ENCODE measurements at regions not wholly inside any gene's neighbourhood (a gene's known extent, or its start where the extent isn't known, plus 50 kb on each side); places are given as distances from the start of the nearest gene placed in this dataset.

DNA sequence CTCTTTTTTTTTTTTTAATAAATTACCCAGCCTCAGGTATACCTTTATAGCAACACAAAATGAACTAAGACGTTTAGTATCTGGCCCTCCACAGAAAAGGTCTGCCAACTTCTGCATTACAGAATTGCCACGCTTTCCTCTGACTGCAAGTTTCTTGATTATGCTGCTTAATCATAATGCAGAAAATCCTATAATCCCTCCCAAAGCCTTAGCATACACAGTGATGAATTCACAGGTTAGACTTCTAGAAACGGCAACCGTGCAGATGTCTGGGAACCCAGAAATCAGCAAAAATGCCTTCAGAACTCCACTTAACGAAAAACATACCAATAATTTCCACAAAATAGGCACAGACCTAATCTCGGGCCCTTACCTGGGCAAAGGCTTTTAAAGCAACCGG is 144.7 kb upstream of the FRMD4B start:
- H3K4me3 ChIP-seq: no peak overlapping the region
- DNase-seq (ENCODE audit: low spot score in 2 of 2): no peak
- no peaks in the 10 kb centered on the region for H3K36me3 ChIP-seq (replicated peaks)
- in situ Hi-C loops (cut with MboI; ENCODE audit: low sequenced_read_pairs): no loop called here
- no peaks in the 10 kb centered on the region for H3K27me3 ChIP-seq (ENCODE audit: low read depth)
- no peaks in the 10 kb centered on the region for H3K9me3 ChIP-seq
- peaks cover 10% of the 10 kb centered on the region; the same call in 1 of the 2 replicates for H3K4me1 ChIP-seq

DNA sequence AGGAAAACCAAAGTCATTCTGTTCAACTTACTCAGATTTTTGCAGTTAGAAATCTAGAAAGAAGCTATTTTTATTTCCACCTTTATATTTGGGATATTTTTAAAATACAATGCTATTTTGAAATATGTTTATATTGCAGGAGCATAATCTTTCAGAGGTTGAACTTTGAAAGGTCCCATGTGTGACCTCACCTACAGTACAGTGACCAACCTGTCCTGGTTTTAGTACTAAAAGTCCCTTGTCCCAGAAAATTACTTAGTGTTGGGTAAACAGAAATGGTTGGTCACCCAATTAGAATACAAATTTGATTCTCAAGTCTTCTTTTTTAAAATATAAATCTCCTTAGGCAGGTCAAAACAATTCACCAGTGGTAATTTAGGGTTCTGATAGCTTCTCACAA is 141.6 kb upstream of the FRMD4B start:
- DNase-seq (ENCODE audit: low spot score in 2 of 2): no peak
- no peaks in the 10 kb centered on the region for H3K36me3 ChIP-seq (replicated peaks)
- no peaks in the 10 kb centered on the region for H3K9me3 ChIP-seq
- in situ Hi-C loops (cut with MboI; ENCODE audit: low sequenced_read_pairs): no loop called here
- H3K27me3 ChIP-seq (ENCODE audit: low read depth): no peaks in the 10 kb centered on the region
- peaks cover 10% of the 10 kb centered on the region; the same call in 1 of the 2 replicates for H3K4me1 ChIP-seq
- H3K4me3 ChIP-seq: no peak overlapping the region

DNA sequence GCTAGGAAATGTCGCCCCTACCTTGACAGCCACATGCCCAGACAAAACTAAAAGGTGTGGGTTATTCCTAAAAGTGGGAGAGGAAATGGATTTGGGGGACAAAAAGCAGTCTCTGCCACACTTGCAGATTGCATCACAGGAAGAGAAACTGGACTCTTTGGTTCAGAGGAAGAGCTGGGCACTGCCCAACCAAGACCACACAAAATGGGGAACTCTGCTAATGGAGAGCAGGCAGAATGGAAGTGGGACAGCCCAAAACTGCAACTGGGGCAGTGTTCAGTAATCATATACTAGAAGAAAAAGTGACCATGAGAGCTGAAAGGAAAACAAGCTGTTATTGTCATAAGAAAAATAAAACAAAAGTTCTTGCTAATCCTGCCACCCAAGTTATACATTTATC is 138.9 kb upstream of the FRMD4B start:
- Histone ChIP-seq H3K27me3 (ENCODE audit: low read depth) (no peaks in the 10 kb centered on the region), H3K36me3 (replicated peaks) (no peaks in the 10 kb centered on the region), H3K4me1 (no peaks in the 10 kb centered on the region), H3K4me3 (no peak overlapping the region), H3K9me3 (no peaks in the 10 kb centered on the region)
- DNase-seq (ENCODE audit: low spot score in 2 of 2): no peak
- in situ Hi-C loops (cut with MboI; ENCODE audit: low sequenced_read_pairs): no loop called here

DNA sequence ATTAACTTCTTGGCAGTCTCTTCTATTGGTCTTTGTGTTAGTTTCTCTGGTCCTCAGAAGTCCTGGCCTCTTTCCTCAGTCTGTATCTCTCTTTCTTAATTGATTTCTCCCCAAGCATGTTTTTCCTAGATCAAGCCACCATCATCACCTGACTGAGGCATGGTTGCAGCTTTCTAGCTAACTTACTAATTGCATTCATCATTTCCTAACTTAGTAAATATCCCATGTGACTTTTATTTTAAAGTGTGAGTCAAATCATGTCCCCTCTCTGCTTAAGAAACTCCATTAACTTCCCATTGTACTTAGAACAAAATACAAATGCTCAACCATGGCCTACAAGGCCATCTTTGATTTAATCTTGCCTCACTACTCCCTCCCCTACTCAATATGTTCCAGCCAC is 135.4 kb upstream of the FRMD4B start:
- no peak overlapping the region for H3K4me3 ChIP-seq
- no peak for DNase-seq (ENCODE audit: low spot score in 2 of 2)
- H3K4me1 ChIP-seq: no peaks in the 10 kb centered on the region
- no peaks in the 10 kb centered on the region for H3K27me3 ChIP-seq (ENCODE audit: low read depth)
- H3K9me3 ChIP-seq: no peaks in the 10 kb centered on the region
- in situ Hi-C loops (cut with MboI; ENCODE audit: low sequenced_read_pairs): no loop called here
- H3K36me3 ChIP-seq (replicated peaks): no peaks in the 10 kb centered on the region

DNA sequence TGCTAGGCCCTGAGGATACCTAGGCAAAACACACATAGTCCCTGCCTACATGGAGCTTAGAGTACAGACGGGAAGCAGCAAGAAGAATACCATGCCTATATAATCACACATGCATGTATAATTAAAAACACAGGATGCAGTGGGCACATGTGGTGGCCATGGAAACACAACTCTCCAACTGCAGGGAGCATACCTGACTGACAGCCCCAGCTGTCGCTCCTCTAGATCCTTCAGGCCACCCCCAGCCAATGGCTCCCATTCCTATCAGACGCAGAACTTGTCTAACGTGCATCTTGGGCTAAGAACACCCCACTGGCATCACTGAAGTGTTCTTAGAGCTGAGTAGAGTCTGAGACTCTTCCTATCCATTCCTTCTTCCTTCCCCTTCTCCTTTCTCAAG is 125.5 kb upstream of the FRMD4B start:
- Histone ChIP-seq H3K4me3 (no peak overlapping the region), H3K4me1 (no peaks in the 10 kb centered on the region), H3K27me3 (ENCODE audit: low read depth) (no peaks in the 10 kb centered on the region), H3K9me3 (no peaks in the 10 kb centered on the region), H3K36me3 (replicated peaks) (no peaks in the 10 kb centered on the region)
- in situ Hi-C loops (cut with MboI; ENCODE audit: low sequenced_read_pairs): no loop called here
- DNase-seq (ENCODE audit: low spot score in 2 of 2): no peak

DNA sequence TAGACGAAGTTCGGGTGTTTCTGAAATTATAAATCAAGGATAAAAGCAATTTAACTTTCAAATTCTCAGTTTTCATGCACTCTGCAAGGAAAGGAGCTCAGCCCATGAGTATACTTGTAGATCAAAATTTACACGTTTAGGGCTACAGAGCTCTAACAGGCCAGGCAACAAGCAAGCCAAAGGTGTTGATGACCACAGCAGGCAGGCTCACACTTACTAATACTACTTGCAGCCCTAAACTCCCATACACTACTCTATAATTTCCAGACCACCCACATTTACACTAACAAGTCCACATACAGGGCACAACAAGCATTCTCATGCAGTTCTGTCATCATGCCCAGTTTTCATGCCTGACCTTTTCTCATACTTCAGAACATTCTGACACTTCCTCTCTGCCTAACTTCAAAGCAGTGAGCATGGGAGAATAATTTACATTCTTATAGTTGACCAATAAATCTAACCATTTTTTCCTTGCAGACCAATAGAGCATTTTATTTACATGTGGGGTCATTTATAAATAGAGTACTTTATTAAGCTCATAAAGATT is 124.7 kb upstream of the FRMD4B start:
- Histone ChIP-seq H3K4me1 (no peaks in the 10 kb centered on the region), H3K9me3 (no peaks in the 10 kb centered on the region), H3K4me3 (no peak overlapping the region), H3K36me3 (replicated peaks) (no peaks in the 10 kb centered on the region), H3K27me3 (ENCODE audit: low read depth) (no peaks in the 10 kb centered on the region)
- in situ Hi-C loops (cut with MboI; ENCODE audit: low sequenced_read_pairs): no loop called here
- DNase-seq (ENCODE audit: low spot score in 2 of 2): no peak

DNA sequence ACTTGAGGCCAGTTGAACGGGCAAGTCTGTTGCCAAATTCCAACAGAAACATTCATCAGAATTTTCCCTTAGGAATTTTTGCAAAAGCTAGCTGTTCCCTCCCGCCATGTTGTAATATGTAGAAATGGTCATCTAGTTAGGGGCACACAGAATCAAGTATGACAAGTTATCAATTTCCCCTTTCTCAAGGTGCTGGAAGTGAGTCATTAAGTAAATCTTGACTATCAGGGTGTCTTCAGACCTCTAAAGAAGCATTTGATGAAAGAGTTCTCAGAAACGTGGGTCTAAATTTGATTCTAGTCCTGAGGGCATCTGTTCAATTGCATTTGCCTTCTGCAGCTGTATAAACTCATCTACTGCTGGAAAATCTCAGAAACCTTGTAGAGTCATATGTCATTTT is 123.4 kb upstream of the FRMD4B start:
- DNase-seq (ENCODE audit: low spot score in 2 of 2): no peak
- H3K4me1 ChIP-seq: no peaks in the 10 kb centered on the region
- no peaks in the 10 kb centered on the region for H3K36me3 ChIP-seq (replicated peaks)
- no peak overlapping the region for H3K4me3 ChIP-seq
- H3K9me3 ChIP-seq: no peaks in the 10 kb centered on the region
- in situ Hi-C loops (cut with MboI; ENCODE audit: low sequenced_read_pairs): no loop called here
- H3K27me3 ChIP-seq (ENCODE audit: low read depth): no peaks in the 10 kb centered on the region

DNA sequence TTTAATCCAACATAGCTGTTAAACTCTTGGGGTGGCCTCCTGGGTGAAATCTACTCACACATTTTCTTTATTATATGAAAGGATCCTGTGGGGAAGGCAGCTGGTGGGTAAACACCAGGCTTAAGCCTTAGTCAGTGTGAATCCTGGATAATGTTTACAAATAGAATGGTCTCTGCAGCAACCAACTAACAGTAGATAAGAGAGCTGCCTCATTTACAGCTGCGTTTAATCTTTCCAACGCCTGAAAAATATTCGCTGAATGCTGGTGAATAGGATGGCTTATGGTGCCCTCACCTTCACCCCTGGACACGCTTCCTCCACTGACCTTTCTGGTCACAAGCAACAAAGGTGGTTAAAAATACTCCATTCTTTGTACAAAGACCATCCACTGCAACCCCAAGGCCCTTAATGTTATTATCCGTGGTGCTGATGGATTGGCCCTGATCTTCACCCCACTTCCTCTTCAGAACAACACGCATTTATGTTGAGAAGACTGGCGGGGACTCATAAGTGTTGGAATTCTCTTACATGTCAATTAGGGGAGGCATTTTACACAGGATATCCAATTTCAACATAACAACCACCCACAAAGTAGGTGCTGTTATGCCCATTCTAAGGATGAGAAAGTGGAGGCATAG is 120.0 kb upstream of the FRMD4B start:
- H3K4me3 ChIP-seq: no peak overlapping the region
- no peaks in the 10 kb centered on the region for H3K36me3 ChIP-seq (replicated peaks)
- no peaks in the 10 kb centered on the region for H3K27me3 ChIP-seq (ENCODE audit: low read depth)
- no peaks in the 10 kb centered on the region for H3K9me3 ChIP-seq
- no peak for DNase-seq (ENCODE audit: low spot score in 2 of 2)
- H3K4me1 ChIP-seq: no peaks in the 10 kb centered on the region
- in situ Hi-C loops (cut with MboI; ENCODE audit: low sequenced_read_pairs): no loop called here

DNA sequence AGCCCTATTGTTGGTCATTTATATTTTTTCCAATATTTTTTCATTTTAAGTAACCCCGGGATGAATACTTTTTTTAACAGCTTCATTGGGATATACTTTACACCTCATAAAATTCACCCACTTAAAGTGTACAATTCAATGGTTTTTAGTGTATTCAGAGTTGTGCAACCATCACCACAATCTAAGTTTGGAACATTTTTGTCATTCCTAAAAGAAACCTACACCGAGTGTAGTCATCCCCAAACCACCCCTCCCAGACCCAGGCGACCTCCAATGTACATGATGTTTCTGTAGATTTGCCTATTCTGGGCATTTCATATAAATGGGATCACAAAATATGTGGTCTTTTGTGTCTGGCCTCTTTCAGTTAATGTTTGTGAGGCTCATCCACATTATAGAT is 118.3 kb upstream of the FRMD4B start:
- in situ Hi-C loops (cut with MboI; ENCODE audit: low sequenced_read_pairs): no loop called here
- no peaks in the 10 kb centered on the region for H3K36me3 ChIP-seq (replicated peaks)
- no peak for DNase-seq (ENCODE audit: low spot score in 2 of 2)
- no peaks in the 10 kb centered on the region for H3K27me3 ChIP-seq (ENCODE audit: low read depth)
- H3K9me3 ChIP-seq: no peaks in the 10 kb centered on the region
- no peaks in the 10 kb centered on the region for H3K4me1 ChIP-seq
- no peak overlapping the region for H3K4me3 ChIP-seq

DNA sequence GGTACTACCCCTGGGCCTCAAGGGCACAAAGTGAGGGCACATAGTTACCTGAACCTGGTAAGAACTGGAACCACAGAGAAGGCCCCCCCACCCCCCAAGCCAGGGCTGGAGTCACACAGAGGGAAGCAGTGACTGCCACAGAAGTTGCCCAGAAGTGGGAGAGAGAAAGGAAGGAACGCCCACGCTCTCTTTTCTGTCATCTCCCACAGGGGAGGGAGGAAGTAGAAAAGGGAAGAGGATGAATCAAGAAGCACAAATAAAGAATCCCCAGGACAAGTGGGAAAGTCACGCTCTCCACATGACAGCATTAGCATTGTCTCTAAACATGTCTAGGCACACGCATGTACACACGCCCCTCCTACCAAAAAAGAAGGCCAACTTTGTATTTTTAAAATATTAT is 114.7 kb upstream of the FRMD4B start:
- in situ Hi-C loops (cut with MboI; ENCODE audit: low sequenced_read_pairs): no loop called here
- H3K27me3 ChIP-seq (ENCODE audit: low read depth): no peaks in the 10 kb centered on the region
- no peaks in the 10 kb centered on the region for H3K9me3 ChIP-seq
- H3K4me1 ChIP-seq: no peaks in the 10 kb centered on the region
- H3K36me3 ChIP-seq (replicated peaks): no peaks in the 10 kb centered on the region
- no peak for DNase-seq (ENCODE audit: low spot score in 2 of 2)
- H3K4me3 ChIP-seq: no peak overlapping the region

DNA sequence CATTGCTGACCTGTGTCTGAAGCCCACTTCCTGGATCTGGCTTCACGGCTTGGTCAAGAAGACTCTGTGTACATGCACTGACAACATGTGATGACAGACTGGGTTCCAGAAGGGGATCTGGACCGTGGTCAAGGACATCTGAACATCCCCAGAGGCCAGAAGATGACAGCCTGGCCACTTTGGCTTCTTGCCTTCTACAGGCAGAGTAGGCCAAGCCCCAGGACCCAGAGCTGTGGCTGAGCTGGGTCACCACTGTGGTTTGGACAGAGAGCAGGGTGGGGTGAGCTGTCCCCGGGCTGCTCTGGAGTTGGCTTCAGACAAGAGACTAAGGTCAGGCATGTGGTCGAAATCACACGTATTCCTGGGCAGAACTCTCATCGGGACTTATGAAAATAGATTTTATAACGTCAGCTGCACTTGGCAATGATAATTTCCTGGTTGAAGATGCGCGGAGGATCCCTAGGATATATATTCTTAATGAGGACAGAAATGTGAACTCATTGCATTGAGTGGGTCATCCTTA is 114.1 kb upstream of the FRMD4B start:
- H3K4me1 ChIP-seq: no peaks in the 10 kb centered on the region
- in situ Hi-C loops (cut with MboI; ENCODE audit: low sequenced_read_pairs): no loop called here
- no peaks in the 10 kb centered on the region for H3K36me3 ChIP-seq (replicated peaks)
- no peak for DNase-seq (ENCODE audit: low spot score in 2 of 2)
- H3K4me3 ChIP-seq: no peak overlapping the region
- no peaks in the 10 kb centered on the region for H3K9me3 ChIP-seq
- no peaks in the 10 kb centered on the region for H3K27me3 ChIP-seq (ENCODE audit: low read depth)

DNA sequence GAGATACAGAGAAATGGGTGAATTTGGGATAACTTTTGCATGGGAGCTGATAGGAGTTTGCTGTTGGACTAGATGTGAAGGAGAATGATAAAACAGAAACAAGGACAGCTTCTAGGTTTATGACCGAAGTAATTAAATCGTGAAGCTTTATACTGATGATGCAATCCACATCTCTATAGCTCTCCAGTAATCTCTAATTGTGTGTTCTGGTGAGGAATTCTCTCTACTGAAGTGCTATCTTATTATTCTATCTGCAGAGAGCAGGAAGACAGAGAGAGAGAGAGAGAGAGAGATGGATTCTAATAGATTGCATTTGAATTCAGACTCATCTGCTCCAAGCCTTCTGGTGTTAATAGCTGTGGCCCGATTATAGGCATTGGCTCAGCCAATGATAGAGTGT is 113.5 kb upstream of the FRMD4B start:
- H3K9me3 ChIP-seq: no peaks in the 10 kb centered on the region

DNA sequence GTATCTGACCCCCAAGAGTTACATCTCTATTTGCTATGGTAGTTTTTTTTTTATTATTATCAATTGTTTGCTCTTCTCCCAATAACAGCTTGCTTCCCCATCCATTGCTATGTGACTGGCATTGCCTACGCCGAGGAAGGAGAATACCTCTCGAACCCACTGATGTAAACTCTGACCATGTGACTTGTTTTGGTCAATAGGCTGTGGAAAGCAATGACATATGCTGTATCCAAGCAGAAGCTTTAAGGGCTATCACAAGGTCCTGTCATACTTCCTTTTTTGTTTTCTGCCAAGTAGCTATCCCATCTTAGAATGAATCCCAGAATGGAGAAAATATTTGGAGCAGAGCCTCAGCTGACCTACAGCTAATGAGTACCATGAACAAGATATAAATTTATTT is 111.0 kb upstream of the FRMD4B start:
- Histone ChIP-seq H3K27me3 (ENCODE audit: low read depth) (no peaks in the 10 kb centered on the region), H3K36me3 (replicated peaks) (no peaks in the 10 kb centered on the region)
- in situ Hi-C loops (cut with MboI; ENCODE audit: low sequenced_read_pairs): no loop called here

More for the DNA sequence above, 113.5 kb upstream of the FRMD4B start:
- no peaks in the 10 kb centered on the region for H3K4me1 ChIP-seq
- no peak overlapping the region for H3K4me3 ChIP-seq
- no peaks in the 10 kb centered on the region for H3K27me3 ChIP-seq (ENCODE audit: low read depth)
- DNase-seq (ENCODE audit: low spot score in 2 of 2): no peak
- in situ Hi-C loops (cut with MboI; ENCODE audit: low sequenced_read_pairs): no loop called here
- no peaks in the 10 kb centered on the region for H3K36me3 ChIP-seq (replicated peaks)

DNA sequence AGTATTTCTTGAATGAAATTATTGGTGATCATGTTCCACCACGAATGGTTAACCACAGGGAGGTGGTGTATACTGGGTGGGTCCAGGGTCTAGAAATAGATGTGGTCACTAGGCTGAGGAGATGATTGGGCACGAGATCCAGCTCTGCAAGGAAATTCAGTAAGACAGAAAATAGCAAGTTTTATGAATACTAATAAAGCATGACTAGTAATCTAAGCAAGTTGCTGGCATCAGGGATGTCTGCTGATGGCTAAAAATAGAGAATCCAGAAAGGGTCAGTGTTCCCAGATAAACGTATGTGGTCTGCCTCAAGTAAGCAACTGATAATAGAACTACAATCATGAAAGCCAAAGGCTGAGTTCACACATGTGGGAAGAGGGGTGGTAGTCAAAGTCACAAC is 108.3 kb upstream of the FRMD4B start:
- no peaks in the 10 kb centered on the region for H3K36me3 ChIP-seq (replicated peaks)
- in situ Hi-C loops (cut with MboI; ENCODE audit: low sequenced_read_pairs): no loop called here
- H3K4me3 ChIP-seq: no peak overlapping the region
- H3K27me3 ChIP-seq (ENCODE audit: low read depth): no peaks in the 10 kb centered on the region
- no peak for DNase-seq (ENCODE audit: low spot score in 2 of 2)
- peaks cover 9% of the 10 kb centered on the region for H3K4me1 ChIP-seq
- no peaks in the 10 kb centered on the region for H3K9me3 ChIP-seq

More for the DNA sequence above, 111.0 kb upstream of the FRMD4B start:
- no peaks in the 10 kb centered on the region for H3K4me1 ChIP-seq
- no peak for DNase-seq (ENCODE audit: low spot score in 2 of 2)
- no peak overlapping the region for H3K4me3 ChIP-seq
- H3K9me3 ChIP-seq: no peaks in the 10 kb centered on the region

DNA sequence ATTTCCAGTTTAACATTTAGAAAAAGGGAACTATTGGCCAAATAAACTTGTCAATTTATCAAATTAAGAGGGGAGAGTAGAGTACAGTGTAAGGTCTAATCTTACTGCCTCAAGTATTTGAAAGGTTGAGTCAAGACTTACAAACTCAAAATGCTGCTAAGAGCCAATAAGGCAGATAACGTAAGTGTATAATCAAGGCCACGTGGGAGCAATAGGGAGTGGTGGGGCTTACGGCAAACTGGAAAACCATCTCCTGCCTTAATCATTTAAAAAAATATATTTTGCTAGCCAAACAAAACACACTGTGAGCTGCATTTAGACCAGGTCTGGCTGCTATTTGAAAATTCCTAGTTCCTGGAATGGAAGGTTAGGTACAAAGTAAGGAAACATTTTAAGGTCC is 107.3 kb upstream of the FRMD4B start:
- in situ Hi-C loops (cut with MboI; ENCODE audit: low sequenced_read_pairs): no loop called here
- Histone ChIP-seq H3K4me3 (no peak overlapping the region), H3K9me3 (no peaks in the 10 kb centered on the region), H3K27me3 (ENCODE audit: low read depth) (no peaks in the 10 kb centered on the region), H3K36me3 (replicated peaks) (no peaks in the 10 kb centered on the region), H3K4me1 (peaks cover 9% of the 10 kb centered on the region)
- no peak for DNase-seq (ENCODE audit: low spot score in 2 of 2)

Measured in HAP-1 (cell line).